Endothelial cell of umbilical vein (primary cell): ENCODE measurements at regions not wholly inside any gene's neighbourhood (a gene's known extent, or its start where the extent isn't known, plus 50 kb on each side); places are given as distances from the start of the nearest gene placed in this dataset.

Experiments
- BruUV-seq: library from RNA; stranded (reverse); fragments of 400-500 nt; replicated peaks from 2 replicates; lab custom pipeline; 2021; lab: Mats Ljungman, UMichigan
- CTCF ChIA-PET: fragments of 300-600, 350-600 bp; sonication (Branson Sonifier 250); formaldehyde crosslinking; loops from one replicate; lab custom pipeline; 2021; ENCODE audit warnings: antibody characterized with exemption, inconsistent platforms; lab: Charles Lee
- POLR2A ChIA-PET: fragments of 300-600, 350-600 bp; sonication (Branson Sonifier 250); formaldehyde crosslinking; loops from one replicate; lab custom pipeline; 2021; ENCODE audit warnings: antibody characterized with exemption, inconsistent platforms; lab: Charles Lee
- DNase-seq: peaks from one replicate; pipeline ENCODE4 v3.0.0-alpha.2; 2011; ENCODE audit warnings: low read depth, low spot score
- FAIRE-seq: peaks from 2 replicates; lab custom pipeline; 2011; peaks lifted over from hg19 to GRCh38; lab: Jason Lieb, UNC
- H2AFZ ChIP-seq: 2 replicates; pipeline ENCODE4 v1.6.0; 2012; ENCODE audit warnings: low read depth, low read length, control low read depth, inconsistent platforms
- H3K27ac ChIP-seq: 2 replicates; pipeline ENCODE4 v1.5.1; 2011; ENCODE audit warnings: low read depth, mild to moderate bottlenecking, control low read depth, low read length, moderate library complexity; ENCODE audit not compliant: insufficient read depth
- H3K27me3 ChIP-seq, 2 experiments: 2 replicates each; pipeline versions ENCODE4 v1.6.0 to v1.6.1; 2011; ENCODE audit warnings: low read length in 2 of 2, mixed read lengths in 1 of 2; ENCODE audit not compliant: control insufficient read depth in 2 of 2, insufficient read depth in 2 of 2
- H3K36me3 ChIP-seq, 2 experiments: 2 replicates in 1 of 2; 3 replicates in 1 of 2; pipeline ENCODE4 v1.5.1; 2011; ENCODE audit warnings: low read length in 2 of 2, mild to moderate bottlenecking in 1 of 2, moderate library complexity in 1 of 2; ENCODE audit not compliant: control insufficient read depth in 2 of 2, insufficient read depth in 2 of 2; ENCODE audit errors: extremely low read depth in 1 of 2
- H3K4me1 ChIP-seq: 3 replicates; pipeline ENCODE4 v1.5.1; 2011; ENCODE audit warnings: mild to moderate bottlenecking, low read length; ENCODE audit not compliant: control insufficient read depth, insufficient read depth; ENCODE audit errors: extremely low read depth
- H3K4me2 ChIP-seq: 2 replicates; pipeline ENCODE4 v1.6.1; 2011; ENCODE audit warnings: low read length, control low read depth, mixed read lengths; ENCODE audit not compliant: insufficient read depth
- H3K4me3 ChIP-seq, 3 experiments: fragments of 200-600 bp in 1 of 3; sonication (generic), shearing (Covaris generic) in 1 of 3; replicated peaks in 1 of 3; 2 replicates each; pipeline ENCODE4 v1.5.1; 2011 to 2016; ENCODE audit warnings: control low read depth in 3 of 3, low read length in 3 of 3, mild to moderate bottlenecking in 2 of 3, inconsistent platforms in 1 of 3, low read depth in 1 of 3, moderate library complexity in 1 of 3; ENCODE audit not compliant: insufficient read depth in 1 of 3
- H3K79me2 ChIP-seq: 2 replicates; pipeline ENCODE4 v1.6.0; 2012; ENCODE audit warnings: low read length, inconsistent platforms; ENCODE audit not compliant: control insufficient read depth, insufficient read depth
- H3K9ac ChIP-seq: replicated peaks from 2 replicates; pipeline ENCODE3; 2011; ENCODE audit warnings: low read length, control low read depth; ENCODE audit not compliant: insufficient read depth; ENCODE audit errors: extremely low read depth
- H3K9me1 ChIP-seq: replicated peaks from 3 replicates; pipeline ENCODE4 v1.6.0; 2011; ENCODE audit warnings: mild to moderate bottlenecking, low read length; ENCODE audit not compliant: control insufficient read depth, insufficient read depth; ENCODE audit errors: extremely low read depth
- H3K9me3 ChIP-seq: replicated peaks from 2 replicates; pipeline ENCODE4 v1.5.1; 2012; ENCODE audit warnings: low read length, inconsistent platforms; ENCODE audit not compliant: control insufficient read depth, insufficient read depth
- H4K20me1 ChIP-seq: replicated peaks from 2 replicates; pipeline ENCODE3; 2011; ENCODE audit warnings: mild to moderate bottlenecking, low read length; ENCODE audit not compliant: control insufficient read depth, insufficient read depth; ENCODE audit errors: extremely low read depth
- MYC ChIP-seq: IDR thresholded peaks from one replicate; pipeline ENCODE4 v1.6.1; 2011; ENCODE audit warnings: mild to moderate bottlenecking, low read depth, low read length
- POLR2A ChIP-seq: IDR thresholded peaks from 2 replicates; pipeline ENCODE4 v1.6.1; 2012; ENCODE audit warnings: low read depth, mild to moderate bottlenecking, control low read depth, low read length
- dilution Hi-C: fragments of 300-500 bp; cut with MboI; formaldehyde crosslinking; loops from one replicate; pipeline ENCODE4 v1.15.0; 2019; ENCODE audit warnings: low sequenced_read_pairs; ENCODE audit not compliant: extremely low pct_ligation_motif_present
- intact Hi-C: fragments of 100-400 bp; cut with micrococcal nuclease; formaldehyde crosslinking; loops from one replicate; pipeline ENCODE4 v1.10.0; 2022
- TF ChIP-seq, protein P1 (sequence below), 2 donors: IDR thresholded peaks; 1 replicate in 1 of 2; 2 replicates in 1 of 2; pipeline ENCODE4 v1.5.1; 2011; ENCODE audit warnings: low read length in 2 of 2, mild to moderate bottlenecking in 2 of 2, moderate library complexity in 2 of 2, control low read depth in 1 of 2, inconsistent platforms in 1 of 2, low read depth in 1 of 2; ENCODE audit not compliant: insufficient read depth in 1 of 2; ENCODE audit errors: extremely low read depth in 1 of 2

DNA sequence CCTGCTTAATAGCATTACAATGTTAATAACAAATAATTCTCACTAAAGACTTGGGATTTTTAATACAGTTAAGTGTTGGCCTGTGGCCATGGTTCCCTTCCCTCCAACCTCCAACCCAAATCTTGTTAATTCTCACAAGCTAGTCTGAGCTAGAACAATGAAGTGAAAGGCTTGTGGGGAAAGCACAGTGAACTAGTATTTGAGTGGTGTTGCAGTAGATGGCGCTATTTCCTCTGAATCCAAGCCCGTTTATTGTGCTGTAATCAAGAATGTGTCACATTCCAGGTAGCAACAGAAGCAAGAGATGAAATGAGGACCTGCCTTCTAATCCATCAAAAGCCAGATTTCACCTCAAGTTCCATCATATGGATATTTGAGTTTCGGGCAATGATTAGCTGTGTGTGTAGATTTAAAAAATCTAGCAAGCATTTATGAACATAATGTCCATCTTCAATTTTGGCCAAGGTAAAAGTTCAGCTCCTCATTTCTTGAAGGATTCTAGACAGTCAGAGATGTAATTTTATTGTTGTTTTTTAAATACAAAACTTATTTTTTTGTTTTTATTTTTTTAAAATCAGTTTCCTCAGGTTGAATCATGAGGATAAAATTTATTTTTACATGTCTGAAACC is 160.7 kb downstream of the SQOR start:
- POLR2A ChIA-PET, result interaction anchor here (1.4 kb wide), 1 partner anchor 293 kb away, joined by 3 read pairs; no protein-coding TSS in a partner anchor

DNA sequence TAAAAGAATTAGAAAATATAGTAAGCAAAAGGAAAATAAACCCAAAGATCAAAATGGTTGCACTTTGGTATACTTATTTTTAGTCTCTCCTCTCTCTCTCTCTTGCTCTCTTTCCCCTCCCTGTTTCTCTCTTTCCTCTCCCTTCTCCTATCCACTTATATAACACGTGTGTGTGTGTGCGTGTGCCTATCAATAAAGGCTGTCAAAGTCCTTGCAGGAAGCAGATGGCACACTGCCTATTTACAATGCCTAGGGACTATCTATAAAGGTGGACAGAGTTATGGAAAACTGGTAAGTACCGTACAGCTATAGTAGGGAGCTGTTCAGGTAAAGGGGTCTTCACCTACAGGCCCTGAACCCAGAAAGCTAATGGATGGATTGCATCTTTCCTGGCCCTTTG is 161.6 kb downstream of the SQOR start:
- H3K4me2 ChIP-seq, result no peak overlapping the region
- FAIRE-seq (no peak), DNase-seq (no peak)
- no peaks in the 10 kb centered on the region for H4K20me1 ChIP-seq
- no peaks in the 10 kb centered on the region for H3K4me1 ChIP-seq
- H3K9me3 ChIP-seq, result no peaks in the 10 kb centered on the region
- ChIA-PET POLR2A (interaction anchor here (1.4 kb wide), 1 partner anchor 292 kb away, joined by 3 read pairs; no protein-coding TSS in a partner anchor), CTCF (interaction anchor here (0.6 to 5.1 kb wide), 43 partner anchors 8 to 521 kb away, joined by 3 to 48 read pairs (median 5); no protein-coding TSS in a partner anchor)
- no peak overlapping the region for H3K4me3 ChIP-seq
- no peaks in the 10 kb centered on the region for H3K36me3 ChIP-seq
- intact Hi-C loops, result no loop called here
- H3K9ac ChIP-seq, result no peak overlapping the region
- peak overlapping the region; percentile 34 for H2AFZ ChIP-seq
- TF ChIP-seq MYC, result no peak
- H3K79me2 ChIP-seq, result no peaks in the 10 kb centered on the region
- no peak overlapping the region for H3K27ac ChIP-seq
- BruUV-seq, result no TSS peak
- peaks cover 10 to 12% of the 10 kb centered on the region in 2 experiments for H3K27me3 ChIP-seq
- dilution Hi-C loops, result no loop called here
- H3K9me1 ChIP-seq, result no peaks in the 10 kb centered on the region

More for the DNA sequence above, 160.7 kb downstream of the SQOR start:
- intact Hi-C loops, result loop anchor here (1.0 kb wide), 5 partner anchors 124 to 517 kb away; no protein-coding TSS in a partner anchor
- CTCF ChIA-PET, result interaction anchor here (0.6 to 5.1 kb wide), 67 partner anchors 8 to 1400 kb away, joined by 3 to 48 read pairs (median 4); no protein-coding TSS in a partner anchor
- no peaks in the 10 kb centered on the region for H3K4me1 ChIP-seq
- no peaks in the 10 kb centered on the region for H3K79me2 ChIP-seq
- dilution Hi-C loops, result no loop called here
- DNase-seq (peak; percentile 78), FAIRE-seq (peak; percentile 98)
- no peaks in the 10 kb centered on the region for H3K9me3 ChIP-seq
- H3K27ac ChIP-seq, result no peak overlapping the region
- no peaks in the 10 kb centered on the region for H4K20me1 ChIP-seq
- no peak overlapping the region for H3K4me3 ChIP-seq
- no peak overlapping the region for H3K9ac ChIP-seq
- TF ChIP-seq POLR2A, result no peak
- TF ChIP-seq, protein P1, sequence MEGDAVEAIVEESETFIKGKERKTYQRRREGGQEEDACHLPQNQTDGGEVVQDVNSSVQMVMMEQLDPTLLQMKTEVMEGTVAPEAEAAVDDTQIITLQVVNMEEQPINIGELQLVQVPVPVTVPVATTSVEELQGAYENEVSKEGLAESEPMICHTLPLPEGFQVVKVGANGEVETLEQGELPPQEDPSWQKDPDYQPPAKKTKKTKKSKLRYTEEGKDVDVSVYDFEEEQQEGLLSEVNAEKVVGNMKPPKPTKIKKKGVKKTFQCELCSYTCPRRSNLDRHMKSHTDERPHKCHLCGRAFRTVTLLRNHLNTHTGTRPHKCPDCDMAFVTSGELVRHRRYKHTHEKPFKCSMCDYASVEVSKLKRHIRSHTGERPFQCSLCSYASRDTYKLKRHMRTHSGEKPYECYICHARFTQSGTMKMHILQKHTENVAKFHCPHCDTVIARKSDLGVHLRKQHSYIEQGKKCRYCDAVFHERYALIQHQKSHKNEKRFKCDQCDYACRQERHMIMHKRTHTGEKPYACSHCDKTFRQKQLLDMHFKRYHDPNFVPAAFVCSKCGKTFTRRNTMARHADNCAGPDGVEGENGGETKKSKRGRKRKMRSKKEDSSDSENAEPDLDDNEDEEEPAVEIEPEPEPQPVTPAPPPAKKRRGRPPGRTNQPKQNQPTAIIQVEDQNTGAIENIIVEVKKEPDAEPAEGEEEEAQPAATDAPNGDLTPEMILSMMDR (IDR thresholded peaks at IDR 0.05; ENCODE audit: extremely low read depth in 1 of 2, insufficient read depth in 1 of 2, low read depth in 1 of 2, low read length in 2 of 2), result peak; percentile 68 to 72
- peaks cover 10 to 12% of the 10 kb centered on the region in 2 experiments for H3K27me3 ChIP-seq
- H2AFZ ChIP-seq, result no peak overlapping the region
- H3K9me1 ChIP-seq, result no peaks in the 10 kb centered on the region
- no peak overlapping the region for H3K4me2 ChIP-seq
- no TSS peak for BruUV-seq
- no peaks in the 10 kb centered on the region for H3K36me3 ChIP-seq
